GM23248 (cell line): ENCODE measurements at regions not wholly inside any gene's neighbourhood (a gene's known extent, or its start where the extent isn't known, plus 50 kb on each side); places are given as distances from the start of the nearest gene placed in this dataset.

ENCODE experiments used
- DNase-seq: peaks from one replicate; pipeline ENCODE4 v3.0.0-alpha.2; 2015
- H2AFZ ChIP-seq: fragments of 200-600 bp; sonication (generic); 2 replicates; pipeline ENCODE4 v1.6.1; 2016; ENCODE audit warnings: antibody characterized with exemption
- H3F3A ChIP-seq: fragments of 200-600 bp; sonication (generic); 2 replicates; pipeline ENCODE4 v1.6.1; 2016; ENCODE audit warnings: mild to moderate bottlenecking, antibody characterized with exemption, mixed run types; ENCODE audit not compliant: insufficient read depth
- H3K27ac ChIP-seq: fragments of 200-600 bp; sonication (generic); 2 replicates; pipeline ENCODE4 v1.5.1; 2016; ENCODE audit warnings: mild to moderate bottlenecking
- H3K27me3 ChIP-seq: fragments of 200-600 bp; sonication (generic); replicated peaks from 2 replicates; pipeline ENCODE4 v1.6.1; 2016; ENCODE audit warnings: mild to moderate bottlenecking; ENCODE audit not compliant: insufficient read depth
- H3K36me3 ChIP-seq: fragments of 200-600 bp; sonication (generic); 2 replicates; pipeline ENCODE4 v1.6.1; 2016; ENCODE audit warnings: low read depth, mild to moderate bottlenecking
- H3K4me1 ChIP-seq: fragments of 200-600 bp; sonication (generic); 2 replicates; pipeline ENCODE4 v1.6.1; 2016; ENCODE audit warnings: mild to moderate bottlenecking; ENCODE audit not compliant: insufficient read depth
- H3K4me2 ChIP-seq: fragments of 200-600 bp; sonication (generic); one replicate; pipeline ENCODE4 v1.6.1; 2016; ENCODE audit warnings: mild to moderate bottlenecking; ENCODE audit not compliant: unreplicated experiment
- H3K4me3 ChIP-seq: fragments of 200-600 bp; sonication (generic); 2 replicates; pipeline ENCODE4 v1.5.1; 2016; ENCODE audit warnings: mild to moderate bottlenecking
- H3K79me2 ChIP-seq: fragments of 200-600 bp; sonication (generic); 2 replicates; pipeline ENCODE4 v1.6.1; 2016; ENCODE audit warnings: mild to moderate bottlenecking; ENCODE audit not compliant: insufficient read depth
- H3K9ac ChIP-seq: fragments of 200-600 bp; sonication (generic); 2 replicates; pipeline ENCODE4 v1.6.1; 2016; ENCODE audit warnings: mild to moderate bottlenecking
- H3K9me2 ChIP-seq: fragments of 200-600 bp; sonication (generic); 2 replicates; pipeline ENCODE4 v1.6.1; 2016; ENCODE audit warnings: mixed run types, mild to moderate bottlenecking, moderate library complexity; ENCODE audit not compliant: insufficient read depth
- H3K9me3 ChIP-seq: fragments of 200-600 bp; sonication (generic); one replicate; pipeline ENCODE4 v1.6.1; 2017; ENCODE audit warnings: low read depth
- H4K20me1 ChIP-seq: fragments of 200-600 bp; sonication (generic); 2 replicates; pipeline ENCODE4 v1.6.0; 2016; ENCODE audit not compliant: insufficient read depth
- EZH2 ChIP-seq: fragments of 200-600 bp; sonication (generic); IDR thresholded peaks from 2 replicates; pipeline ENCODE4 v1.6.1; 2018; ENCODE audit warnings: antibody characterized with exemption, mild to moderate bottlenecking; ENCODE audit not compliant: insufficient read depth, poor library complexity, severe bottlenecking
- EZH2phosphoT487 ChIP-seq: fragments of 200-600 bp; sonication (generic); IDR thresholded peaks from 2 replicates; pipeline ENCODE4 v1.6.1; 2018; ENCODE audit warnings: antibody characterized with exemption, moderate library complexity, mild to moderate bottlenecking, low read depth; ENCODE audit not compliant: insufficient read depth
- WGBS, 2 experiments: methylation state at CpG; one replicate each; pipeline ENCODE4 v1.1.6; 2015 to 2017; ENCODE audit warnings: low lambda C conversion rate in 2 of 2, low coverage in 1 of 2; ENCODE audit errors: missing lambda C conversion rate in 2 of 2; 5-methylcytosine and 5-hydroxymethylcytosine counted together
- in situ Hi-C: fragments of 300-500 bp; cut with MboI; formaldehyde crosslinking; loops from 2 replicates; pipeline ENCODE4 v1.15.0; 2020

- H3K9me2 ChIP-seq, result no peaks in the 10 kb centered on the region
- no peaks in the 10 kb centered on the region for H3K9me3 ChIP-seq
- 87 to 88% methylated on average over 4 of the region's 4 CpGs for WGBS, 2 experiments
- H3F3A ChIP-seq, result no peaks in the 10 kb centered on the region
- no peak overlapping the region for H3K9ac ChIP-seq
- no peak overlapping the region for H2AFZ ChIP-seq
- H3K4me3 ChIP-seq, result no peak overlapping the region
- H3K79me2 ChIP-seq, result no peaks in the 10 kb centered on the region
- in situ Hi-C loops, result loop anchor here (10.0 kb wide), 1 partner anchor 78 kb away; the partner anchor contains the start of gene OSBPL3
- no peaks in the 10 kb centered on the region for H3K36me3 ChIP-seq
- no peak overlapping the region for H3K4me2 ChIP-seq
- no peak for DNase-seq
- no peaks in the 10 kb centered on the region for H4K20me1 ChIP-seq
- H3K27me3 ChIP-seq, result no peaks in the 10 kb centered on the region
- H3K4me1 ChIP-seq, result no peaks in the 10 kb centered on the region
- TF ChIP-seq EZH2 (no peak), EZH2phosphoT487 (no peak)
- no peak overlapping the region for H3K27ac ChIP-seq
Measured at GRCh38 chr7:25062380-25062779, 62.7 kb downstream of the CYCS start.

- DNase-seq, result no peak
- H3K4me1 ChIP-seq, result no peaks in the 10 kb centered on the region
- no peaks in the 10 kb centered on the region for H3F3A ChIP-seq
- no peaks in the 10 kb centered on the region for H3K36me3 ChIP-seq
- no peaks in the 10 kb centered on the region for H3K79me2 ChIP-seq
- H3K27me3 ChIP-seq, result no peaks in the 10 kb centered on the region
- H3K9ac ChIP-seq, result no peak overlapping the region
- H2AFZ ChIP-seq, result no peak overlapping the region
- no peak for TF ChIP-seq EZH2
- TF ChIP-seq EZH2phosphoT487, result no peak
- H4K20me1 ChIP-seq, result no peaks in the 10 kb centered on the region
- WGBS, 2 experiments, result 85 to 87% methylated on average over 17 of the region's 17 CpGs
- H3K9me3 ChIP-seq, result no peaks in the 10 kb centered on the region
- in situ Hi-C loops, result loop anchor here (10.0 kb wide), 1 partner anchor 76 kb away; the partner anchor contains the start of gene OSBPL3
- H3K27ac ChIP-seq, result no peak overlapping the region
- H3K4me2 ChIP-seq, result no peak overlapping the region
- no peak overlapping the region for H3K4me3 ChIP-seq
- H3K9me2 ChIP-seq, result no peaks in the 10 kb centered on the region
Measured at GRCh38 chr7:25060487-25061055, 64.5 kb downstream of the CYCS start.

- no peaks in the 10 kb centered on the region for H3K27me3 ChIP-seq
- H3K9me3 ChIP-seq, result no peaks in the 10 kb centered on the region
- no peaks in the 10 kb centered on the region for H3K79me2 ChIP-seq
- H2AFZ ChIP-seq, result no peak overlapping the region
- no peaks in the 10 kb centered on the region for H4K20me1 ChIP-seq
- H3K9me2 ChIP-seq, result no peaks in the 10 kb centered on the region
- H3K4me2 ChIP-seq, result no peak overlapping the region
- no peaks in the 10 kb centered on the region for H3F3A ChIP-seq
- WGBS, 2 experiments, result 80 to 89% methylated on average over 4 to 7 of the region's 7 CpGs
- no peak overlapping the region for H3K9ac ChIP-seq
- no peak overlapping the region for H3K4me3 ChIP-seq
- no peak overlapping the region for H3K27ac ChIP-seq
- H3K36me3 ChIP-seq, result no peaks in the 10 kb centered on the region
- no peaks in the 10 kb centered on the region for H3K4me1 ChIP-seq
- in situ Hi-C loops, result no loop called here
- TF ChIP-seq EZH2phosphoT487 (no peak), EZH2 (no peak)
- no peak for DNase-seq
Measured at GRCh38 chr7:25059576-25059975, 65.5 kb downstream of the CYCS start.

- Histone ChIP-seq H3K9me2 (no peaks in the 10 kb centered on the region), H3K9ac (no peak overlapping the region), H3K4me3 (no peak overlapping the region), H3K79me2 (no peaks in the 10 kb centered on the region), H3K4me1 (no peaks in the 10 kb centered on the region), H3K27ac (no peak overlapping the region), H3K4me2 (no peak overlapping the region), H3K9me3 (no peaks in the 10 kb centered on the region), H3F3A (no peaks in the 10 kb centered on the region), H4K20me1 (no peaks in the 10 kb centered on the region), H3K36me3 (no peaks in the 10 kb centered on the region), H2AFZ (no peak overlapping the region), H3K27me3 (no peaks in the 10 kb centered on the region)
- no peak for DNase-seq
- TF ChIP-seq EZH2phosphoT487, result no peak
- TF ChIP-seq EZH2, result no peak
- in situ Hi-C loops, result no loop called here
- 66 to 70% methylated on average over 4 of the region's 4 CpGs for WGBS, 2 experiments
Measured at GRCh38 chr7:25056368-25056767, 68.7 kb downstream of the CYCS start.
